Endometrium (tissue), 2 donors: ENCODE measurements at regions not wholly inside any gene's neighbourhood (a gene's known extent, or its start where the extent isn't known, plus 50 kb on each side); places are given as distances from the start of the nearest gene placed in this dataset.
"Not testable (repeated sequence)": the region's sequence is repeated elsewhere in the genome, so short reads cannot be mapped to it uniquely, and the experiment has no call there.

Experiments
- FAIRE-seq: peaks from 2 replicates; lab custom pipeline; 2012; peaks lifted over from hg19 to GRCh38; lab: Jason Lieb, UNC
- donor health status: control.
- donor health status: control.

- FAIRE-seq: no peak
Measured at GRCh38 chr20:55937283-55937682, 68.0 kb downstream of the CBLN4 start.

DNA sequence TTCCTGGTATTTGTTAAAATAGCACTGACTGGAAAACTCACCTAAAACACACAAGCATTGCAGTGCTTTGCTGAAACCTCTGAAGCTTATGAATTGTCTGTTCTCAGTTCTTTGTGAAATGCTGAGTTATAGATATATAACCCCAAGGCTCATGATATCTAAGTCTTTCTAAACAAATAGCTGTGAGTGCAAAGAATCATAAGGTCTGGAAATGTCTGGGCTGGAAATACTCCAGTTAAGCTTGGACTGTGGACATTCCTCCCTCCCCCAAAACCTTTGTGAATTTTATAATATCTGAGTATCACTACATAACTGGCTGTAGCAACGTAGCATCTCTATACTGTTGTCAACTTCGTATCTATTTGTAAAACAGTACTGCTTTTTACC is 69.1 kb downstream of the CBLN4 start:
- no peak for FAIRE-seq

- no peak for FAIRE-seq
Measured at GRCh38 chr20:55935448-55936208, 69.7 kb downstream of the CBLN4 start.

DNA sequence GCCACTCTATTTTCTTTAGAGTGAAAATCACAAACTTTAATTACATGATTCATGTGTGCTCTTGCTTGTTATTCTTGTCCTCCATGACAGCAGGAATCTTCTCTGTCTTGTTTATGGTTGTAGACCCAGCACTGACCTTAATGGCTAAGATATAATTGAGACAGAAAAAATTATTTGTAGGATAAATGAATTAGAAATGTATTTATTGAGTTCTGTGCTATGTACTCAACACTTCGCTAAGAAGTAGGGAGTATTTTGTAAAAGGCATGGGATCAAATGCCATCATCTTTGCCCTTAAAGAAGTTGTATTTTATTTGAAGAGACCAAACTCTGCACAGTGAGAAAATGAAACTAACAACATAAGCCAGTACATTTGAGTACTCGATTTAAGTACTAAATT is 71.2 kb downstream of the CBLN4 start:
- FAIRE-seq: no peak

DNA sequence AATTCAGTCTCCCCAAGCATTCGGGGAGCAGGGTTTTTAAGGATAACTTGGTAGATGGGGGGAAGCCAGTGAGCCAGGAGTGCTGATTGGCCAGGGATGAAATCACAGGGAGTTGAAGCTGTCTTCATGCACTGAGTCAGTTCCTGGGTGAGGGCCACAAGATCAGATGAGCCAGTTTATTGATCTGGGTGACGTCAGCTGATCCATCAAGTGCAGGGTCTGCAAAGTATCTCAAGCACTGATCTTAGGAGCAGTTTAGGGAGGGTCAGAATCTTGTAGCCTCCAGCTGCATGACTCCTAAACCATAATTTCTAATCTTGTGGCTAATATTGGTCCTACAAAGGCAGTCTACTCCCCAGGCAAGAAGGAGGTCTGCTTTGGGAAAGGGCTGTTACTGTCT is 74.4 kb downstream of the CBLN4 start:
- FAIRE-seq: not testable (repeated sequence)

- no peak for FAIRE-seq
Measured at GRCh38 chr20:55928266-55928665, 77.1 kb downstream of the CBLN4 start.

DNA sequence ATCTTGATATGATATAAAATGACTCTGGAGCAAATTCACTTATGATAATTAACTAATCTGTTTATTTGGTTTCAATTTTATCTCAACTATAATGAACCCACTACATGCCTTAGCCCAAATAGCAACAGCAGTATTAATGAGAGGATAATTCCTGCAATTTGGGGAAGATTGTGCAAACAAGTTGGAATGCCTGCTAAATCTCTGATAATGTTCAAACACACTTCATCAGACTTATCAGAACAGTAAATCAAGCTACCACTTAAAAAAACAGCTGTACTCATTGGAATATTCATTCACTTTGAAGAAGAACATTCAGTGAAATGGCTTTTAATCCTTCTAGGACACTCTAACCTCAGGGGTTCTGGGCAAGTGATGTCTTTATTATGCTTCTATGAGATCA is 85.4 kb downstream of the CBLN4 start:
- no peak for FAIRE-seq

- FAIRE-seq: no peak
Measured at GRCh38 chr20:55919319-55919718, 86.0 kb downstream of the CBLN4 start.

DNA sequence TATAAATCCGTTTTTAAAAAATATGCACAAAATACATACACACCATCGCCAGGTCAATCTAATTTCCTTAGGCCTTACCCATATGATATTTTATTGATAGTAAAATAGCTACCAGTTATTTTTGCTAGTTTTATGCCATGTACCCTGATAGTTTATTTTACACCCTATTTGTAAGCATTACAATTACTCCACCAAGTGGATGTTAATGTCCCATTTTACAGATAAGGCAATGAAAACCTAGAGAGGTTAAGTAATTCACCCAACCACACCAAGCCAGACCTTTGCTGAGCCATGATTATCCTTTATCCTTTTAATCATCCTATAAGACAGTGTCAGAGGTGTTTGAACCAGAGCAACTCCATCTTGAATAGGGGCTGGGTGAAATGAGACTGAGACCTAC is 86.8 kb downstream of the CBLN4 start:
- no peak for FAIRE-seq

GRCh38 chr20:55893031-55893430 is 112.3 kb downstream of the CBLN4 start:
- FAIRE-seq: no peak

GRCh38 chr20:55888685-55889084 is 116.6 kb downstream of the CBLN4 start:
- FAIRE-seq: no peak

DNA sequence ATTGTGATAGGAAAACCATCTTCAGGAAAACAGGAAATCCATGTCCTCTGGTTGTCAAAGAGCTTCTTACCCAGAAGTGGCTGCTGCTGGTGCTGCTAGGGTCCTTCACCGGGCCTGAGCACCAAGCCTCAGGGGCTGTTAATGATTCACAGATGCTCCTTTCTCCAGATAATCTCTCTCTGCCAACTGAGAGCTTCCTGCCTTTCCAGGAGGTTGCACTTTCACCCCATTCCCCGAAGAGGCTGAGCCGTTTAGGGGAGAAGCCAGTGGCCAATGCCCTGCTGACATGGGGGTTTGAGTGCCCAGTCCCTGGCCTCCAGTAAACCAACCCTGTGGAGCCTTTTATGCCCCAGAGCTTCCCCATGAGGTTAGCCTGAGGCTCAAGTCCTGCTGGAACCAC is 122.4 kb downstream of the CBLN4 start:
- no peak for FAIRE-seq

GRCh38 chr20:55882286-55882685 is 123.0 kb downstream of the CBLN4 start:
- FAIRE-seq: no peak

DNA sequence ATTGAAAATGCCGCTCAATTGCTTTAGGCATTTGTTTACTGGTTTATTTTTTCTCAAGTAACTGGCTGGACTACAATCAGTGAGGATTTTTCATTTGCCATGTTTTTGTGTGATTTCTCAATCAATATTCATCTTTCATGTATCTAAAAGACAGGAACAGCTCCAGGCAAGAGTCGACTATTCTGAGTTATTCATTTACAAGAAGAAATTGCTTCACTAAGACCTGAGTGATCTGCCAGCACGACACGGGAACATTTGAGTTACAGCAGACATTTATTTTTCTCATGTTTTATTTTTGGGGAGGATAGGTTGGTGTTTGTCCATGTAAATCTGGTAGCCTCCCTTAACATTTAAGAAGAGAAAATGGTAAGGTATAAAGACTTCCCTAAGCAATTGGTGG is 124.1 kb downstream of the CBLN4 start:
- FAIRE-seq: no peak

- FAIRE-seq: no peak
Measured at GRCh38 chr20:55880361-55880760, 125.0 kb downstream of the CBLN4 start.

DNA sequence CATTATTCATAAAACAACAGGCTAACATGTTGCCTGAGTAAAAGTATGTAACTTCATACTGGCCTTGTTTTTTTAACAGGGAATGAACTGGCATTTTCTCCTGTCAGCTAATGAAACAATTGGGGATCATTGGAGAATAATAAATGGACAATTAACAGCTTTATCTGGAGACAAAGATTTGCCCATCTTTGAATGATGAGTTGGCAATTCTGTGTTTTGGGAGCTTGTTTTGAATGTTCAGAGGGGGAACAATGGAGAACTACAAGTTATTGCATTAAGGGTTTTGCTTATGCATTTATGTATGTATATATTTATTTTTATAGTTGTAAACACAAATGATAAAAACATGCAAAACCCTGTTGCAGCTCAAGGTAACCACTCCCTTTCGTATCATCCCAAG is 150.3 kb downstream of the CBLN4 start:
- FAIRE-seq: no peak

DNA sequence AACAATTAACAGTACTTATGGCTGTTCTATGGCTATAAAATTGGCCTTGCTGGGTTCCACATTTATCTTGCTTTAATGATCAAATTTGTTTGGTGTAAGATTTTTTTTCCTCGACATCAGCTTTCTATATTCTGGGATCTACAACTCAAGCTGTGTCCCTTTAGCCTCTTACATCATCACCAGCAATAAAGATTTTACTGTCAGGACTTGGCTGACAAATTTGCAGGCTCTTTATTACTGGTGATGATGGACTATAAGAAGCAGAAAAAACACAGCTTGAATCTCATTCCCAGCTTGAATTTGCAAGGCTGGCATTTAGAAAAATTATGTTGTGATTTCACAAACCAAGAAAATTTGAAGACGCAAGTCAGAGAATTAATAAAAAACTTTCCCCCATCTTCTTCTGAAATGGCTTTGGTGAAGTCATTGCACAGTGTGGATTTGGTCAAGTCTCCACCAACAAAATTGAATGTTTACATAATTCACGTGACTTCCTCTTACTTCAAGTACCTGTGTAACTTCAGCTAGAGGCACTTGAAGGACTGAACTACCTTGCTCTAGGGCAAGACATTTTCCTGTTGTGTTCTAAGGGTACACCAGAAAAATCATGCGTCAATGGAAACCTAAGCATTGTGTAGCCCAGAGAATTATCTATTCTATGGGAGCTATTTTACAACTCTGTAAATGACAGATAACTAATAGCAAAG is 175.0 kb downstream of the CBLN4 start:
- FAIRE-seq: no peak

- no peak for FAIRE-seq
Measured at GRCh38 chr20:55805138-55805537, 200.2 kb downstream of the CBLN4 start.

DNA sequence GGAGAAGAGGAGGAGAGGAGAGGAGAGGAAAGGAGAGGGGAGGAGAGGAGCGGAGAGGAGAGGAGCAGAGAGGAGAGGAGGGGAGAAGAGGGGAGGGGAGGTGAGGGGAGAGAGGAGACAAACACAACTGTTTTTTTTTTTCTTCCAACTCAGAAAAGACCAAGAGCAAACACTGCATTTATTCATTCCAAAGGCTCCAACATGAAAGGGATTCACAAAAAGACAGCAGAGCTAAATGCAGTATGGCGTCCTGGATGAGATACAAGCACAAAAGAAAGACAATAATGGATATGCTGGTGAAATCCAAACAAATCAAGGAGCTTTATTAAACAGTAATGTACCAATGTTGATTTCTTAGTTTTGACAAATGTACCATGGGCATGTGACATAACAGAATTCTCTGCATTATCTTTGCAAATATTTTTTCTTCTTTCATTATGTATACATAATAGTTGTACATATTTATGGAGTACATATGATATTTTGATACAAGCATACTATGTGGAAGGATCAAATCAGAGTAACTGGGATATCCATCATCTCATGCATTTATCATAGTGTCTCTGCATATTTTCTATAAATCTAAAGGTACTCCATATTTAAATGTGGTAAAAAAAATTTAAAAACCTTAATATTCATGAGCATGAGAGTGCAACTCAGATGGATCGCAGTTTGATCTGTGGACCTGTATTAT is 204.6 kb downstream of the CBLN4 start:
- no peak for FAIRE-seq

DNA sequence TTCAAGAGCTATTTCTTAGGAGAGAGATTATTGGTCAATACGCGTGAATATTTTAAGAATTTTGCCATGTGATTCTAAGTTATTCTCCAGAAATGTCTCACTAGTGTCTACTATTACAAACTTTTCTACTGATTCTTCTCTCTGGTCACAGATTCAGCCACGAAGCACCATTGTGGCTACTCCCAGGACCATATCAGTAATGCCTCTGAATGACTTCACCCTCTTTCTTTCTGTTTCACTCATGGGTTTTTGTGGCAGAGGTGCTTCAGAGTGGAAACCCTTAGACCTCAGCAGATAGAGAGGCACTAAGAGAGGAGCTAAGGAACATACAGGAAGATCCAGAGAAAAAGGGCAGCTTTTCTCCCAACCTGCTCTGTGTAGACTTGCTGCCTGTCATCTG is 211.3 kb downstream of the CBLN4 start:
- no peak for FAIRE-seq

DNA sequence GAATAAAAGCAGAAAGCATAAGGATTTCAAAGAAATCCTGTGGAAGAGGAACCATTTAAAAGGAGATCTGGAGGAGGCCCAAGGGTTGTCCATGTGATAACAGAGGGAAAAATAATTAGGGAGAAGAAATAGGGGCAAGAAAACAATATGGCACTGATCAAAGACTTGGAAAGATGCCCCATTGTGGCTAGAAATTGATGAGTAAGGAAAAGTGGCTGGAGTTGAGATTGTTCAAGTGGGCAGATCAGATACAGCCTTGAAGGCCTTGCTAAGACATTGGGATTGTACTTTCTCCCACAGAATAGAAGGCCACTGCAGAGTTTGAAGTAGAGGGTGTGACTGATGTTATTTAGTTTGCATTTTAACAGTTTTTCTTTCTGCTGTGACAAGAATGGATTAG is 213.3 kb downstream of the CBLN4 start:
- no peak for FAIRE-seq

DNA sequence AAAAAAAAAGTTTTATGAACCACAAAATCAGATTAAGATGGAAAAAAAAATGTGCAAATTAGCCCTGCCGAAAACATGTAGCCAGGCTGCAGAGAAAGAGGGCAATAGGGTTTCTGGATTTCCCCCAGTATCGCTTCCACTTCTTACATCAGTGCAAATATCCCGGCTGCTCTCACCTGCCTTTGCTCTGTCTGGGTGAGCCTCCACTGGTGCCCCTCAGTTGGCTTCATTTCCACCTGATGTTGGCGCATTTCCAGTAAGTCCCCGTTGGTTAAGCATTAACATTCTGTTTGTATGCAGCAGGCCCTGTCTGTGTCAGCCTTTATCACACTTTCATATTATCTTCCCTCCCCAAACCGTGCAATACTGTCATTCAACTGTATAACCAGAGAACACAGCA is 215.1 kb downstream of the CBLN4 start:
- FAIRE-seq: no peak

DNA sequence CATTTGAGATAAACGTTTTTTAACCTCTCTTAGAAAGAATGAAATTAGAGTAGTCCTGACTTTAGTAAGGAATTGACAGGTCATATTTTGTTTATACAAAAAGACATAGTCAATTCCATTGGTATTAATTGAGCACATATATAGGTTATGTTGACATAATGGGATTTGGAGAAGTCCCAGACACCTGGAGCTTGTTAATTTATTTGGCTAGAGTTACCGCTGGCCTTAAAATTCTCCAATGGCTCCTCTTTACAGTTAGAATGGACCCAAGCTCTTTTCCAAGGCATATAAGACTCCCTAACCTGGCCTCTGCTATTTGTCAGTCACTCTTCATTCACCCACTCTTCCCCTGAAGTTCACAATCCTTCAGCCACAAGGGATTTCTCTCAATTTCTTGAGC is 221.3 kb downstream of the CBLN4 start:
- no peak for FAIRE-seq
